NCI-H2029 (cell line): ENCODE measurements at regions not wholly inside any gene's neighbourhood (a gene's known extent, or its start where the extent isn't known, plus 50 kb on each side); places are given as distances from the start of the nearest gene placed in this dataset.

ENCODE experiments used
- DNase-seq: peaks from one replicate; lab custom pipeline; 2025; lab: John Stamatoyannopoulos, UW

DNA sequence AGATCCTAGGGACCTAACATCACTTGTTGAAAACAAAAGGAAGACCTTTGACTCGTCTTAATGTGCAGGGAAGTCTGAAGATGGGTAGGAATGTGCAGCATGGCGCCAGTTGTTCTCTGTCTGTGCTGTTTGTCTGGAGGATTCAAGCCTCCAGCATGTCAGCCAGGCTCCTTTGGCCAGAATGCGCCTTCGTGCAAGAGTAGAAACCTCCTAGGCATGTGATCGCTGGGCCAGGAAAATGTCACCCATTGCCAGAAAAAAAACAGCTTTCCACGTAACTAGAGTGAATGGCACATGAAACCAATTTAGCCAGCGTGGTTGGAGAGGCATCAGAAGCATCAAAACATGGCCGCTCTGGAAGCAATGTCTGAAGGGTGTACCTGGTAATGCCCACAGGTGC is 132.7 kb downstream of the EDN1 start:
- no peak for DNase-seq

DNA sequence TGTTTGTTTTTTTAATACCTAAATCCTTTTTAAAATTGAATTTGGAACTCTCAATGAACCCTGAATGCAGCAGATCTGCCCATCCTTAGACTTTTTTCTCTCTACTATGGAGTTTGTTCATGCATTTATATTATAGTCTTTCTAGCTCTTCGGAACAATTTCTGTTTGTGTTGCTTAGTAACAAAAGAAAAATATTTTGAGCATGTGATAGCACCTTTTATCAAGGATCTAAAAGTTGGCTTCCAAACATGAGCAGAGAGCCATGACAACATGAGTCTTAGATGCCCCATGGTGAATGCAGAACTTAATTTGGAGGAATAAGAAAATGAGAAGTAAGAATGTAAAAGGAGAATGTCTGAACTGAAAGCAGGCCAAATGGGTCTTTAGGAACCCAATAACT is 133.7 kb downstream of the EDN1 start:
- DNase-seq, result no peak

GRCh38 chr6:12426121-12426520 is 136.0 kb downstream of the EDN1 start:
- DNase-seq, result no peak

GRCh38 chr6:12431023-12431422 is 140.9 kb downstream of the EDN1 start:
- no peak for DNase-seq

DNA sequence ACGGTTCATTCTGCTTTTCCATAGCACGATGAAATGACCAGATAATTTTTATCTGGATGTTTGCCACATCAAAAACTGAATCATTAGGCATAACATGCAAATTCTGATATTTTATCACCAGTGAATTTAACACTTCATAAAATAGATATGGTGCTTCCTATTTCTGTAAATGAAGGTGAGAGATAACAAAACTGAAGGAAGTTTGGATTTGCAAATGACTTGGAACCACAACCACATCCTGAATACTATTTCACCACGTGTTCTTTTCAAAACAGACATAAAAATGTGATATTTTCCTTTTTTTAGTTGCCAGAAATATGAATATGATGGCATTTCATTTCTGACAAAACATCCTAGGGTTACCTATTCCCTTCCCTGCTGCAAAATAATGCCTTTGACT is 146.1 kb downstream of the EDN1 start:
- DNase-seq, result no peak

DNA sequence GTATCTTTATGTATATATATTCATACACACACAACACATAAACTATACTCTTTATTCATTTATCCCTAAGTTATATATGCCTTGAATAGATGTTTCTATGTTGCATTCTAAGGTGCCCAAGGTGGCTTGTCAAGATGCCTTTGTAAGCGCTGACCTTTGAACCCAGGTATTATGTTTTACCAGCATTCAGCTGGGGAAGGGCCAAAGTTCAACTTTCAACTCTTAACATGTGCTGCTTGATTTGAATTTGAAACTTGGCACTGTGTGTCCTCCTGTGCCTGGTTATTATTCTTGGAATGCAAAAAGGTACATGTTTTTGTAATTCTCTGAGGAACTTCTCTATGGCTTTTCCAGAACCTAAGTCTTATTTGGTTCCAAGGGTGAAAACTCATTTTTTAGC is 146.5 kb downstream of the EDN1 start:
- DNase-seq, result no peak

GRCh38 chr6:12439296-12439695 is 149.1 kb downstream of the EDN1 start:
- DNase-seq, result no peak

DNA sequence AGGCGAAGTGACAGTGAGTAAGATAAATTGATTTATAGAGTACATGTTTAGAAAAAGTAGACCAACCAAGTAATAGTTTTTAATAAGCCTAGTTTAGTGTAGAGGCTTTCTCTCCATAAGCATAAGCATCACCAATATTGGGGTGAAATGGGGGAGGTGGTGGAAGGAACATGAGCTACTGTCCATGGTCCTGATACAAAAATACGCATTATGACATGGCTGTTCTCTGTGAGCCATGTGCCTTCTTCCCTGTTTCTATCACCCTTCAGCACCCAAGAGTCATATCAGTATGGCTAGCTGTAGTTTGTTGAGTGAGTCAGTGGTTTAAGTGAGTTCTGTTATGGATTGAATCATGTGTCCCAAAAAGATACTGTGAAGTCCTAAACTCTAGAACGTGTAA is 150.8 kb downstream of the EDN1 start:
- DNase-seq, result no peak

GRCh38 chr6:12442455-12442854 is 152.3 kb downstream of the EDN1 start:
- no peak for DNase-seq

GRCh38 chr6:12446394-12446793 is 156.2 kb downstream of the EDN1 start:
- no peak for DNase-seq

- DNase-seq, result no peak
Measured at GRCh38 chr6:12449447-12449846, 159.3 kb downstream of the EDN1 start.

- DNase-seq, result no peak
Measured at GRCh38 chr6:12450467-12450866, 160.3 kb downstream of the EDN1 start.

- no peak for DNase-seq
Measured at GRCh38 chr6:12456343-12456742, 166.2 kb downstream of the EDN1 start.

- DNase-seq, result no peak
Measured at GRCh38 chr6:12457094-12457493, 166.9 kb downstream of the EDN1 start.

- DNase-seq, result no peak
Measured at GRCh38 chr6:12458558-12458957, 168.4 kb downstream of the EDN1 start.

GRCh38 chr6:12459945-12460661 is 169.9 kb downstream of the EDN1 start:
- no peak for DNase-seq

DNA sequence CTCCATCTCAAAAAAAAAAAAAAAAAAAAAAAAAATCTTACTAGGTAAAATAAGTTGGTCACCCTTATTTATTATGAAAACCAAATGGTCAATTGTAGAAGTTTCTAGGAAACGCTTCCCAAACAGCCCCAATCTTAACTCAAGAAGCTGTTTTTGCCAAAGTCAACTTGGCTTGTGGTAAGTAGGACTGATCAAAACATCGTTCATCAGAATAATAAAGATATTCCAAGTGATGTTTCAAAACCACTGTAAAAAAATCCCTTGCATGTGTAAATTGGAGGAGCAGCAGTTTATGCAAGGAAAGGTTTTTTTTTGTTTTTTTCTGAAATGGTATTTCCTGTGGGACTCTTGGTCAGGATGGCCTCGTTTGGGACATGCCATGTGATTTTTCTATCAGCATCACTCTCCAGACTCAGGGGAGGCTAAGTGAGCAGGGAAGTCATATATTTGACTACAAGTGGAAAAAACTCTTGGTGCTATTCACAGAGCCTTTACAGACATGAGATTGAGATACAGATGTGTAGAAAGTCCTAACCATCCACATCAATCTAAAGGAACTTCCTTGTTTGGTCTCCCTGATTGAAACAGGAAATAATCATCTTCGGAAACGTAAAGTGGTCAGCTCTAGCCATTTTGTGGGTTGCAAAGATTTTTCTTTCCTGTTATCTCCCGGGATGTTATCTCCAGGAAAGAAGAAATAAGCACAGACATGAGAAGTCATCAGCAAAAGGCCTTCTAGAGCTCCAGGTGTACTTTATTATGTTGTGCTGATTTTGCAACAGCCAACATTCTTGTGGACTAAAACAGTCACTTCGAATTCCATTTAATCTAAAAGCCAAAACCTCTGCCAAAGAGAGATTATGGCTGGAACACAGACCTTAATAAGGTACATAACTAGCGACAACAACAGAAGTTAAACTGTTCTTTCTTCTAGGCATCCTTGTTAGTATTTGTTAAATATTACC is 177.8 kb downstream of the EDN1 start:
- no peak for DNase-seq

DNA sequence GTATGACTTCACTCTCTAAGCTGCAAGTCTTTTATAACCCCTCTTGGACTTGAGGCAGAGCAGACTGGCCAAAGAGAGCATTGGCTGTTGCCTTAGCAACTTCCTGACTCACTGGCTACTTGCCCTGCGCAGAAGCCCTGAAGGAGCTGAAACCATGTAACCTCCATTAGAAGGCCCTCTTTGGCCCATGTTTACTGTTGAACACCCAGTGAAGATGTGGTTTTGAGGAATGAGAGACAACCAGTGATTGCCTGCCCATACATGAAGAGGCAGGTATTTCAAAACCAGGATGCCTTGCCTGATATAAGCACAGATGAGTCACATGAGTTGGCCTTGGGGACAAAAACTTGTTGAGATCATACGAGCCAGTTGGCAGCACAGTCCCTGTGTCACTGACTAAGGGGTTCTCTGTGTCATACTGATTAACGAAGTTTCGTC is 182.5 kb downstream of the EDN1 start:
- peak; percentile 69 for DNase-seq

DNA sequence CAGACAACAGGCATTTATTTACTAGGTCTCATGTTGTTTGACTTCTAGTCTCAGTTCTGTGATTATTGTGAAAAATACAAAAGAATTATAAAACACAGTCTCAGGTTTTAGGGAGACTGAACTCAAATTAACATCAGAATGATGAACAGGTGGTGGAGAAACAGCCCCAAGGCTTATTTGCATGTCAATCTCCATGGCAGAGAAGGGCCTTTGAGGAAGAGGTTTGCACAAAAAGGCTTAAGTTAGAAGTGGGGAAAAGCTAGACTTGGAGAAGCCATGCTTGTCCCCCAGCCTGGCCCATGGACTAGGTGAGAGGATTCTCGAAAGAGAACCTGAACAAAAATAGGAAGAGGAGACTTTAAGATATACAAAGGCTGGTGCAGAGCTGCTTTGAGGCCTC is 183.3 kb downstream of the EDN1 start:
- no peak for DNase-seq

DNA sequence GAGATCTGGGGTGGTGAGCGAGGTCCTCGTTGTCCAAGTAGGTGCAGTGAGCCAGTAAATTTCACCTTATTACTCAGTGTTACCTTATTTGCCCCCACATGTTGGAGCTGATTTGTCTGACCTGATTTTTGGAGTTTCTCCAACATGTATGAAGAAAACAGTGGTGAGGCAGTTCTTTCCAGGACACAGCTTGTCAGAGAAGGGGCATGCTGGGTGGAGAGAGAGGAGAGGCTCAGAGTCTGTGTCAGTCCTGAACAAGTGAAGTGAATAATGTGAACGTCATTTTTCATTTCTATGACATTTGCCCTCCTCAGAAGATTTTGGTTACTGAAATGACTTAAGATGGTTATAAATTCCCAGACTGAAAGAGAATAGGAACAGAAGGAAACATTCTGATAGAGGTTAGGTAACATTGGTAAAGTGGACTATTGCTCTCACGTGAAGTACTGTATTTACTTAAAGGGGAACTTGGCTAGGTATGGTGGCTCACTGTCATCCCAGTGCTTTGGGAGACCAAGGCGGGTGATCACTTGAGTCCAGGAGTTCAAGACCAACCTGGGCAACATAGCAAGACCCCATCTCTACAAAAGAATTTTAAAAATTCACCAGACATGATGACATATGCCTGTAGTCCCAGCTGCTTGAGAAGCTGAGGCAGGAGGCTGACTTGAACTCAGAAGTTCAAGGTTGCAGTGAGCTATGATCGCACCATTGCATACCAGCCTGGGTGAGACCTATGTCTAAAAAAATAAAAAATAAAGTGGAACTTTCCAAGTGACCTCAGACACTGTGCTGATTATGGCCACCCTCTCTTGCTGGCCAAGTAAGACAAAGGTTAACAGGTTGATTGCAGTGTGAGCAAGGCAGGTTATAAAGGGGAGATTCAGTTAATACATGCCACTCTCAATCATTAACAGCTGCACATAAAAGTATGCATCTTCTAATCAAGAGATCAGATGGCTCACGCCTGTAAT is 184.3 kb downstream of the EDN1 start:
- DNase-seq, result no peak

DNA sequence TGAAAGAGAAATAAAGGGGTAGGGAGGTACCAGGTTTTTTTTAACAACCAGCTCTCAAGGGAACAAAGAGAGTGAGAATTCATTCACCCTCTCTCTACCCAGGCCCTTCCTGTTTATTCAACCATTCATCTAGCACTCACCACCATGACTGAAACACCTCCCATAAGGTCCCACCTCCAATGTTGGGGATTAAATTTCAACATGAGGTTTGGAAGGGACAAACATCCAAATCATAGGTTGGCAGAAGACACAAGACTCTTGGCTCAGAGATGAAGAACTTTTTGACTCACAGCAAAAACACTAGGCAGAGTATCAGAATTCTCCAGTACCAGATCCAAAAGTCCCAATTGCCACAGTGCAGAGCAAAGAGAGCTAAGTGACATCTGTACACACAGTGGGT is 186.3 kb downstream of the EDN1 start:
- no peak for DNase-seq

- DNase-seq, result no peak
Measured at GRCh38 chr6:12477616-12478015, 187.5 kb downstream of the EDN1 start.
